NCI-H2227 (cell line): ENCODE measurements at regions not wholly inside any gene's neighbourhood (a gene's known extent, or its start where the extent isn't known, plus 50 kb on each side); places are given as distances from the start of the nearest gene placed in this dataset.
A peak's percentile ranks its signal among the peaks of the same experiment; 100 is the strongest.

Experiments
- DNase-seq: peaks from one replicate; lab custom pipeline; 2025; ENCODE audit not compliant: unreplicated experiment; lab: John Stamatoyannopoulos, UW

DNA sequence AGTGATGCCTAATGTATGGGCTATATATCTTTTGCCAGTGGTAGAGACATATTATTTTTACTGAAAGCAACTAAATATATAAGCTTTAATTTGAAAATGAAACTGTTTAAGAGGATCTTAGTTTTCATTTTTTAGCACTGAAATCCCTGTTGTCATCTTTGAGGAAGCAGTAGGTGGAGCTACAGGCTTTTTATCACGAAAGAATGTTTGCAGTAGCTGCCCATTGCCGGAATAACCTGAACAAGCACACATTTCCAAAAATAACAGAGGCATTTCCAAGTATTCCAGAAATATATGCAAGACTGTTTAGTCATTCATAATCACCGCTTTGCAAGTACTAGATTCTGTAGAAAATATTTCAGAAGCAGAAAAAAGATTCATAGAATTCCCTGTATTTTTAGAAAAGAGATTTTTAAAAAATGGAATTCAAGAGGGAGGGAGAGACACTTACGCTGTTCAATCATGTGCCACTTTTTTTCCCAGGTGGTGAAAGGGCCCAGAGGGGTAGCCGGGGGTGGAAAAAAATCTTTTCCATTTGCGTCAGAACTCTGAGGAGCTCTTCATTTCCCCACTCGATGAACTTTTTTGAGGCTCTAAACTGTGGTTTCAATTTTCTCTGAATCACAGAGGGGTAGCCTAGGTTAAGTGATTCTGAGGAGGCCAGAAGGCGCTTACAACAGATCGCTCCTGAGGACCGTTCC is 142.5 kb upstream of the FERMT1 start:
- DNase-seq = peak; percentile 15

DNA sequence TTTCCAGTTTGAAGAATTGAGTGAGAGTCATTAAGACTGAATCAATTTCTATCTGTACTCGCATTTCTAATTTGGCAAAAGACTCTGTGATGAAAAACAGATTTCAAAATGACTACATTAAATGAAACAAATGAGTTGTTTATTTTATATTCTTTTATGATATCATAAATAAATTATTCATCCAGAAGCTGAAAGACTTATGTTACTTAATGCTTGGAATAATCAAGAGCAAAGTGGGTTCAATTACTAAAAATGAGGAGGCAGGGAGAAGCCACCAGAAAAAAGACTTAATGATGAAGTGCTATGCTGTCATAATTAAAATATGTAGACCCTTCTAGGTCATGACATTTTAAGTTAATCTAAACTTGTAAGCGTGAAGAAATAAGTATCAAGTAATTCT is 130.6 kb upstream of the FERMT1 start:
- DNase-seq = no peak

DNA sequence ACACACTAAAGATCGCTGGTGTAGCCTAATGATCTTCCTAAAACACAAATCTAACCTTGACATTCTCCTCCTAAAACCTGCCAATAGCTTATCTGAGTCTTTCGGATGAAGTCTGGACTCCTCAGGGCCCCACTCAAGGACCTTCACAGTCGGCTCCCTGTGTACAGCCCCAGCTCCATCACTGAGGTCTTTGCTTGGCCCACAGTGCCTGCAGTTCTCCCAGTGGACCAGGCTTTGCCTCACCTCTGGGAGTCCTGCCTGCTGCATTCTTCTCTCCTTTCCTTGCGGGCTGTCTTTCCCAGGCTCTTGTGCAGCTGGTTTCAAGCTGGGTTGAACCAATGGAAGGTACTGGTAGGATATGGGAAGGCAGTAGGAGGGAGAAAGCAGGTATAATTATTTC is 122.6 kb upstream of the FERMT1 start:
- DNase-seq = no peak

DNA sequence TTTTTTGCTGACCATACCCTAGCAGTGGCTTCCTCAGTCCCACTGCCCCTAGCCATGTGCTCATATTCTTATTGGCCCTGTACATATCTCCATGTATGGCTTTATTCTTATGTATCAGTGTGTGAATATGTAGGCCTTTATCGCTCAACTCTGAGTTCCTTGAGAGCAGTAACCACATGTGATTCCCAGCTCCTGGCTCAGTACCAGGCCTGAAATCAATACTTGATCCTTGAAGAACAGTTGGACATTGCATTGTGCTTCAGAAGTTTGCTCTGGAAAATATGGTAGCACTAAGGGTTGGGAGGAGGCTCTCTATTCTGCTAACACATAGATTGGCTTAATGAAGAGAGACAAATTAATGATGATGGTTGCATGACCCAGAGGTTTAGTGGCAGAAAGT is 118.8 kb upstream of the FERMT1 start:
- DNase-seq = no peak

DNA sequence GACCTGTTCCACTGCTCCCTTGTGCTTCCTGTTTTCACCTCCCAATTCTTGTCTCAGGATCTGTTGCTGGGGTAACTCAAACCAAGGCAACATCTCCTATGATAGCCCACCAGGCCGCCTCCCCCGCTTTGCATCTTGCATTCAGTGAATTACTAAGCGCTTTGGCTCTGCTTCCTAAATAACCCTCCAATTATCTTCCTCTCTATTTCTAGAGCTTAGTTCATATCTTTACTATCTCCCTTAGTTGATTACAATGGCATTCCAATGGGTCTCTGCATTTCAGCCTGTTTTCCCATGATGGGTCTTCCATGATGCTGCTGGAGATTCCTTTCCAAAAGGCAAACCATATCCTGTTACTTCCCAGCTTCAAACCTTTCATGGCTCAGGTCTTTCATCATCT is 117.2 kb upstream of the FERMT1 start:
- DNase-seq = no peak

DNA sequence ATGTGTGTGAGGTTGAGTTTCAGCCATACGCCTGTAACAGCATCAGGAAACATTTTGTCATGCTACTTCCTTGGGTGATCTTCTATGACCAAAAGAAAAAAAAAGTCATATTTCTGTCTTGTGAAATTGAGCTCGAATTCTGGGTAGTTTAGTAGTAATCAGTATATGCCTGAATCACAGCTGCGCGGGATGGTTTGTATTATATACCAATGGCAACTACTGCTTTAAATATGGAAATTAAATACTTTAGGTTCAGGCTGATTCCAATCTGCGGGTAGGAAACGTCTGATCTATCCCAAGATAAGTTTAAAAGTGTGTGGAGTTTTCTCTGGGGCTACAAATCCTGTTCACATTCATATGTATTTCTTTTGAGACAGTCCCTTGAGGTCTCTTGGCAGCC is 115.6 kb upstream of the FERMT1 start:
- DNase-seq = no peak

DNA sequence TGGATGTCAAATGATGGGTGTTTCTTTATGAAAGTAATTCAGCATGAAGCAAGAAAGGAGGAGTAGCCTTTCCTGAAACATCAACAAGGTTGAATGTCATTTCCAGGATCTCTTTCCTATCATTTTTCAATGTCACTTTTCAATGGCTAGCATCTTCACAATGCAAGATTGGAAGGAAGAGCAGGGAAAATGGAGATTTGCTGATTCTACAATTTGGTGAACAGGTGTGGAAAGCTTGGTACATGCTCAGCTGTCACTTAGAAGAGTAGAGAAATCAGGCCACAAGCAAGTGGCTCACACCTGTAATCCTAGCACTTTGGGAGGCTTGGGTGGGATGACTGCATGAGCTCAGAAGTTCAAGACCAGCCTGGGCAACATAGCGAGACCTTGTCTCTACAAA is 112.7 kb upstream of the FERMT1 start:
- no peak for DNase-seq

DNA sequence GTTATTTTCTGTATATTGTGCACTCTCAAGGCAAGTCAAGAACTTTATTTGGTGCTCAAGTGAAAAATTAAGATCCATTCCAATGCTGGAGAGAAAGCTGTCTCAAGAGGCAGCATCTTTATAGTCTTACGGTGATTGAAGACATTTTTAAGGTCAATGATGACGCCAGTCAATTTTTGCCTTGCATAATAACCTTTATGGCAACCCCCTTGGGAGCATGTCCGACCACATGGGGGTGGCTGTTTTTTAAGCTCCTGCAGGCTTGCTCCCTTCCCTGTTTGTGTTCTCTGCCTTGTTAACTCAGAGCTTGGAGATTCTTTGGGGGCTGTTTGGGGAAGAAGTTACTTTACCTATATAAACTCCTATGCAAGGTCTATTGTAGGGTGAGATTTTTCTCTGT is 109.6 kb upstream of the FERMT1 start:
- DNase-seq = no peak

DNA sequence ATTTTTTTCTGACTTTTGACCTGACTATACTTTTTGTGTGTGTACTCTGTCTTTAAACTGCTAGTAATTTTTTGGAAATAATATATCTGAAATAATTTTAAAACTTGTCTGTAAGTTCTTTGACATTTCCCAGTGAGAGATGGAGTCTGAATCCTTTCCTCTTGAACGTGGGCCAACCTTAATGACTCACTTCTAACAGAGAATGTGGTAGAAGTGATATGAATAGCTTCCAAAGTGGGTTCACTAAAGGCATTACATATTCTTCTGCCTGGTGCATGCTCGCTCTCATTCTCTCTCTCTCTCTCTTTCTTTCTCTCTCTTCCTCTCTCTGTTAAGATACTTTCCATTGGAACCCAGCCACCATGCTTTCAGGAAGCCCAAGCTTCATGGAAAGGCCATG is 108.7 kb upstream of the FERMT1 start:
- DNase-seq = no peak

DNA sequence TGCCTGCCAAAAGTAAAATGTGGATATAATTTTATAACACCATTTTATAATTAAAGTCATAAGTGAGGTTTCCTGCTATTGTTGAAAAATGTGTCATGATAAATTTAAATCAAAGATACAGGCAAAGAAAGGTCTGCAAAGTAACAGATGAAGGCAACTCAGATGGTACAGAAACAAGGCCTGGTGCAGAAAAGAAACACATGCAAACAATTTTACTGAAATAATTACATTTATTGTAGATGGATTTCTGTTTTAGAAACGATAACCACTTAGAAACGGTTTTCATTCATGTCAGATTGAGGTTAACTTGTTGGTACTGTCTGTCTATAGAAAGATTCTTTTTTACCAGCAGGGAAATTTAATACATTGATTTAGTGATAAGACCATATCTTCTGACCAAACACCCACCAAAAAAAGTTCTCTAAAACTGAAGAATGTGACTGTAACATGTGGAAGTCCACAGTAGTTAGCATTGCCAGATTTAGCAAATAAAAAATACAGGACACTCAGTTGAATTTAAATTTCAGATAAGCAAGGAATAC is 105.5 kb upstream of the FERMT1 start:
- DNase-seq = no peak

DNA sequence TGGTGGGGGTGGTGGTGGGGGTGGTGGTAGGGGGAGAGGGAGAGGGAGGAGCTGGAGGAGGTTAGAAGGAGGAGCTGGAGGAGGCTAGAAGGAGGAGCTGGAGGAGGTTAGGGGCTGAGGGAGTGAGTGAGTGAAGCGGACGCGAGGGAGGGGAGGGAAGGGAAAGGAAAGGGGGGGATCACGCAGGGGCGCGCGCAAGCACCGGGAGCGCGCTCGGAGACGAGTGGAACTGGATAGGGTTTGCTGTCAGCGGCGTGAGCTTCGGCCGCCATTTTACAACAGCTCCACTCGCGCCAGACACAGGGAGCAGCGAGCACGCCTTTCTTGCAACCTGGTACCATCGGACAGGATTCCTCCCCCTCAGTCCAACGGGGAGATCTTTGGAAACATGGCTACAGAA is 90.5 kb upstream of the FERMT1 start:
- peak; percentile 78 for DNase-seq

DNA sequence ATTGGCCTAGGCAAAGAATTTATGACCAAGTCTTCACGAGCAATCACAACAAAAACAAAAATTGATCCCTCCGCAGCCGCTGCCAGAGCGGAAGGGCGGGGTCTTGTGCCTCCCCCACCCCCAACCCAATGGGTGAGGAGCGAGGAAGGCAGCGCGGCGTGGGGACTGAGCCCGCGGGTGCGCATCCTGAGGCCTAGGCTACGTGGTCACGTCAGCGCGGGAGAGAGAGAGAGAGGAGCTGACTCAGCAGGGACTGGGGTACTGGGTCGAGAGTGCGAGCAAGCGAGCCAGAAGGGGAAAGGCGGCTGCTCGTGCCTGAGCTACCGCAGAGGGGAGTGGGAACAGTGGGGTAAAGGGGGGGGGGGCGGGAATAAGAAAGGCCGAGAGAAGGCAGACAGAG is 90.1 kb upstream of the FERMT1 start:
- peak; percentile 80 for DNase-seq

DNA sequence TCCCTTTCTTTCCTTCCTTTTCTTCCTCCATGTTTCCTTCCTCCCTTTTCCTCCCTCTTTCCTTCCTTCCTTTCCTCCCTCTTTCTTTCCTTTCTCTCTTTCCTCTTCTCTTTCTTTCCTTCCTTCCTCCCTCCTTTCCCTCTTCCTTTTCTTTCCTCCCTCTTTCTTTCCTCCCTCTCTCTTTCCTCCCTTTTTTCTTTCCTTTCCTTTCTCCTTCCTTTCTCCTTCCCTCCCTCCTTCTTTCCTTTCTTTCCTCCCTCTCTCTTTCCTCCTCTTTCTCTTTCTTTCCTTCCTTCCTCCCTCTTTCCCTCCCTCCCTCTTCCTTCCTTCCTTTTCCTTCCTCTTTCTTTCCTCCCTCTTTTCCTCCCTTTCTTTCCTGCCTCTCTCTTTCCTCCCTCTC is 86.3 kb upstream of the FERMT1 start:
- no peak for DNase-seq

DNA sequence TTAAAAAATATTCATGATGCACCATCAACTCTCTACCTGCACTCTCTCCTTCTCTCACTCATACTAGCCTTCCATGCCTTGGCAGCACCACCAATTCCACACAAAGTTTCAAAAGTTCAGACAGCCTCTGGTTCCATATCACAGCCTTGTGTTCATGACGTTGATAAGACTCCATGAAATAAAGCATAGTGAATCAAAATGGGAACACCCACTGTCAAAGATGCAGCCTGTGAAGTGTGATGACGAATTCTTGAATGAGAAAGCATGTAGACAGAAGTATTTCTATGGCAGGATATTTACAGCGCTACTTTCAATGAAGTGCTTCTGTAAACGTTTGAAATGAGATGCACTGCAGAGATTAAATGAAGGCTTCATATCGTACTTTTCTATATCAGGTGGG is 77.3 kb upstream of the FERMT1 start:
- DNase-seq = no peak

DNA sequence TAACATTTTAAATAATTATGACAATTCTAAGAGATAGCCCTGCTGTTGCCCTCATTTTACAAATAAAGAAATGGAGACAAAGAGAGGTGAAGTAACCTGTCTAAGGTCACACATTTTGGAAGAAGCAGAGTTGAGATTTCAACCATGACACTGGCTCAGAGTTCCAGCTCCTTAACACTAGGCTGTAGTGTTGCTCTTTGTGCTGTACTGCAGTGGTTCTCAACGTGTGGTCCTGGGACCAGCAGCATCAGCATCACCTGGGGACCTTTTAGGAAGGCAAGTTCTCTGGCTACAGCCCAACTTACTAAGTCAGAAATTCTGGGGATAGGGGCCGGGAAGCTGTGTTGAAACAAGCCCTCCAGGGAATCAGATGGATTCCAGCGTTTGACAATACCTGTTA is 62.4 kb upstream of the FERMT1 start:
- DNase-seq = no peak

DNA sequence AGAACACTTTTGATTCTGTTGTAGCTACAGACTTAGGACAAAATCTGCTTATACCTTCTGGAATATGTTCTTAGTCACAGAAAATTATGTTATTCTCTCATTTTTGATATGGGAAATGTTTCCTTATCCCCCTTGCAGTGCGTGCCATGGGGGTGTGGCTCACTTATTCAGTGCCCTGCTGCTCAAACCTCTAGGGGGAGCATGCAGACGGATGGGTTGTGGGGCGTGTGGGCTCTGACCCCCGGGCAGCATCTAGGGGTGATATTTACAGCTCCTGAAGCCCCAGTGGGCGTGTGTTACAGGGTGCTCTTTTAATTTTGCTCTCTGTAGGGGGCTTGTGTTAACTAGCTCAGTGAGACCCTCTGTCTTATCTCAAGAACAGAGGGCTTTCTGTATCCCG is 61.3 kb upstream of the FERMT1 start:
- DNase-seq = no peak

DNA sequence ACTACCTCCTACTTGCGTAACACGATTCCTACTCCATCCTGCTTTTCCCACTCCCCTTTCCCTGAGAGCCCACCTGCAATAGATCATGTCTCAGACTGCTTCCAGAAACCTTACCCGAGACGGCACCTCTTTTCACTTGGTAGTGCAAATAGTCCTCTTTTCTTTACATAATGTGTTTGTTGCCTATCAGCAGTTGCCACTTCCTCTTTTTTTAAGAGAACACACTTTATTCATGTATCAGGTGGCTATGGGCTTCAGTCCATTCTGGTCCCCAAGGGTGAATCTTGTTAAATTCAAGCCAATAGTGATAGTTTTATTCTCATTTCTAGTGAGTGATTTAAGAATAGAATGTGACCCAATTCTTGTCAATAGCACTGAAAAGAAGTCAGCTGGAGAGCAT is 57.7 kb upstream of the FERMT1 start:
- no peak for DNase-seq

DNA sequence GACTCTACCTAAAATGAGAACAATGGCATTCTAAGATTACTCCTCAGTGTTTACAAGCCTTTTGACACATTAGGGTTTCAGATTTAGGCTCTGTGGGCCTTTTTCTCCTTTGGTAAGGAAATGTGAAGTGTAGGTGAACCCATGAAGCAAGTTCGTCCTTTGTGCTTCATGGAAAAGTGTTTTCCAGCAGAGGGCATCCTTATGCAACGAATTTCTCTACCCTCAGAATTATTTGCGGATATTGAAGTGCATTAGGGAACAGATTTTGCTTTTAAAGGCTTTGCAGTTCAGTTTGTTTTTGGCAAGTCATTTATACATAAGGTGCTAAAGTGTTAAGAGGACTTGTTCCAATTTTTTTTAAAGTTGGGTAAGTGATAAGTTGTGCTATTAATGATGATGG is 55.7 kb upstream of the FERMT1 start:
- DNase-seq = peak; percentile 44

DNA sequence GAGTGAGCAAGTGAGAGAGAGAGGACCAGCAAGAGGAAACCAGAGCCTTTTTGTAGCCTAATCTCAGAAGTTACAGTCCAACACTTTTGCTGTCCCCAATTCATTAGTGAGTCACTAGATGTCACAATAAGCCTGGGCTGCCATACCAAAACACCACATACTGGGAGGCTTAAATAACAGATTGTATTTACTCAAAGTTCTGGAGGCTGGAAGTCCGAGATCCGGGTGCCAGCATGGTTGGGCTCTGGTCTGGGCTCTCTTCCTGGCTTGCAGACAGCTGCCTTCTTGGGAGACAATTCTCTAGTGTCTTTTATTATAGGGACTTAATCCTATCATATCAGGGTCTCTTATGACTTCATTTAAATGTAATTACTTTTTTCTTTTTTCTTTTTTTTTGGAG is 50.7 kb upstream of the FERMT1 start:
- DNase-seq = no peak
